Mammary epithelial cell (primary cell): ENCODE measurements at regions not wholly inside any gene's neighbourhood (a gene's known extent, or its start where the extent isn't known, plus 50 kb on each side); places are given as distances from the start of the nearest gene placed in this dataset.

Experiments used
- CTCF ChIP-seq, 2 donors: IDR thresholded peaks in 1 of 2; conservative IDR thresholded peaks in 1 of 2; 2 replicates each; pipeline ENCODE4 v1.5.1; 2011 to 2012; ENCODE audit warnings: inconsistent platforms in 2 of 2, low read length in 2 of 2, mild to moderate bottlenecking in 2 of 2, control low read depth in 1 of 2, low read depth in 1 of 2; ENCODE audit not compliant: insufficient read depth in 1 of 2; ENCODE audit errors: extremely low read depth in 1 of 2
- EZH2 ChIP-seq: IDR thresholded peaks from 2 replicates; pipeline ENCODE4 v1.6.1; 2012; ENCODE audit warnings: low read length, inconsistent platforms, borderline replicate concordance

DNA sequence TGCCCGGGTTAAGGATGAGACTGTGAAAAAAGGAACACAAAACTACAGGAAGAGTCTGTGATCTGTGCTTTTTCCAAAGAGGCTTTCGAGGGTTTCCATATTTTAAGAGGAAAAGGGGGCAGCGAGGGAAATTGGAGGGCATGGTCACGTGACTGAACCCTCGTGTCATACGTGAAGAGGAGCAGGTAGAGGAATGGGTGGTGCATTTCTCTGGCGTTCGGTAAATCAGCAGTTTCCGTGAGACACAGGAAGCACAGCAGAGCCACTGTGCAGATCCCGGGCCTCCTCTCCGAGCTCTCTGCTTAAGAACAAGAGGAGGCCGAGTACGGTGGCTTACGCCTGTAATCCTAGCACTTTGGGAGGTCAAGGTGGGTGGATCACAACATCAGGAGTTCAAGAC lies 219.7 kb downstream of the NDUFA10 start:
- no peak for TF ChIP-seq CTCF (conservative IDR thresholded peaks at IDR 0.05 in 1 of 2, IDR thresholded peaks at IDR 0.05 in 1 of 2; ENCODE audit: extremely low read depth in 1 of 2, insufficient read depth in 1 of 2, low read depth in 1 of 2, low read length in 2 of 2)
- no peak for TF ChIP-seq EZH2
